ENCODE measurements at regions not wholly inside any gene's neighbourhood (a gene's known extent, or its start where the extent isn't known, plus 50 kb on each side); places are given as distances from the start of the nearest gene placed in this dataset.

GRCh38 chr2:18077704-18078103 is 199.2 kb downstream of the KCNS3 start:
- no peaks in the 10 kb centered on the region for H3K27me3 ChIP-seq
- DNase-seq, result no peak
- WGBS, 2 donors, result 83 to 88% methylated on average over 1 of the region's 1 CpG
- no peaks in the 10 kb centered on the region for H3K4me1 ChIP-seq
- intact Hi-C loops (cut with DNase I; ENCODE audit: low total_unique reads), result no loop called here
- H3K9me3 ChIP-seq, result no peaks in the 10 kb centered on the region
- H3K4me3 ChIP-seq, result no peak overlapping the region
- TF ChIP-seq POLR2A (IDR thresholded peaks at IDR 0.05), result no peak
- no peak for TF ChIP-seq CTCF (IDR thresholded peaks at IDR 0.05)
- H3K36me3 ChIP-seq (ENCODE audit: low read depth, missing control alignments), result no peaks in the 10 kb centered on the region
- H3K27ac ChIP-seq, result no peak overlapping the region

- Histone ChIP-seq H3K9me3 (no peaks in the 10 kb centered on the region), H3K4me1 (no peaks in the 10 kb centered on the region), H3K36me3 (ENCODE audit: low read depth, missing control alignments) (no peaks in the 10 kb centered on the region), H3K27ac (no peak overlapping the region), H3K27me3 (no peaks in the 10 kb centered on the region), H3K4me3 (no peak overlapping the region)
- intact Hi-C loops (cut with DNase I; ENCODE audit: low total_unique reads), result no loop called here
- TF ChIP-seq POLR2A (IDR thresholded peaks at IDR 0.05), result no peak
- TF ChIP-seq CTCF (IDR thresholded peaks at IDR 0.05), result no peak
- DNase-seq, result no peak
- WGBS, 2 donors, result 63 to 82% methylated on average over 1 of the region's 1 CpG
Observed at GRCh38 chr2:18077231-18077630, 198.8 kb downstream of the KCNS3 start.

- intact Hi-C loops (cut with DNase I; ENCODE audit: low total_unique reads), result no loop called here
- no peak overlapping the region for H3K4me3 ChIP-seq
- WGBS, 2 donors, result 93 to 95% methylated on average over 5 of the region's 5 CpGs
- H3K4me1 ChIP-seq, result no peaks in the 10 kb centered on the region
- no peaks in the 10 kb centered on the region for H3K9me3 ChIP-seq
- no peaks in the 10 kb centered on the region for H3K27me3 ChIP-seq
- H3K27ac ChIP-seq, result no peak overlapping the region
- DNase-seq, result no peak
- no peaks in the 10 kb centered on the region for H3K36me3 ChIP-seq (ENCODE audit: low read depth, missing control alignments)
- TF ChIP-seq POLR2A (IDR thresholded peaks at IDR 0.05) (no peak), CTCF (IDR thresholded peaks at IDR 0.05) (no peak)
Observed at GRCh38 chr2:18074476-18074875, 196.0 kb downstream of the KCNS3 start.

GRCh38 chr2:18073601-18074000 is 195.1 kb downstream of the KCNS3 start:
- Histone ChIP-seq H3K27ac (no peak overlapping the region), H3K4me1 (no peaks in the 10 kb centered on the region), H3K4me3 (no peak overlapping the region), H3K27me3 (no peaks in the 10 kb centered on the region), H3K36me3 (ENCODE audit: low read depth, missing control alignments) (no peaks in the 10 kb centered on the region), H3K9me3 (no peaks in the 10 kb centered on the region)
- WGBS, 2 donors, result 85 to 90% methylated on average over 2 of the region's 2 CpGs
- no peak for DNase-seq
- TF ChIP-seq POLR2A (IDR thresholded peaks at IDR 0.05), result no peak
- no peak for TF ChIP-seq CTCF (IDR thresholded peaks at IDR 0.05)
- intact Hi-C loops (cut with DNase I; ENCODE audit: low total_unique reads), result no loop called here

GRCh38 chr2:18067588-18068384 is 189.3 kb downstream of the KCNS3 start:
- Histone ChIP-seq H3K36me3 (ENCODE audit: low read depth, missing control alignments) (no peaks in the 10 kb centered on the region), H3K27me3 (no peaks in the 10 kb centered on the region), H3K27ac (no peak overlapping the region), H3K9me3 (no peaks in the 10 kb centered on the region), H3K4me3 (no peak overlapping the region), H3K4me1 (peaks cover 7% of the 10 kb centered on the region)
- TF ChIP-seq POLR2A (IDR thresholded peaks at IDR 0.05), result no peak
- TF ChIP-seq CTCF (IDR thresholded peaks at IDR 0.05), result no peak
- no peak for DNase-seq
- intact Hi-C loops (cut with DNase I; ENCODE audit: low total_unique reads), result no loop called here
- WGBS, 2 donors, result 72 to 79% methylated on average over 9 of the region's 9 CpGs

Data from testis (tissue), 2 donors.